Lower lobe of right lung (tissue), 2 donors: ENCODE measurements at regions not wholly inside any gene's neighbourhood (a gene's known extent, or its start where the extent isn't known, plus 50 kb on each side); places are given as distances from the start of the nearest gene placed in this dataset.
"Not testable (repeated sequence)": the region's sequence is repeated elsewhere in the genome, so short reads cannot be mapped to it uniquely, and the experiment has no call there.

Source experiments
- ATAC-seq, 2 donors: fragments of 200-7000 bp; cut with Tn5 transposase; one replicate each; pipeline ENCODE4 v1.9.1; 2020 to 2022; ENCODE audit warnings: mild to moderate bottlenecking in 2 of 2, moderate library complexity in 2 of 2
- DNase-seq: peaks from one replicate; pipeline ENCODE4 v3.0.0-alpha.2; 2020
- H3K27ac ChIP-seq: fragments of 200-600 bp; one replicate; pipeline ENCODE4 v1.8.0; 2022
- H3K27me3 ChIP-seq: fragments of 200-600 bp; one replicate; pipeline ENCODE4 v1.8.0; 2022; ENCODE audit warnings: low read depth
- H3K36me3 ChIP-seq: fragments of 200-600 bp; one replicate; pipeline ENCODE4 v1.8.0; 2022; ENCODE audit warnings: mild to moderate bottlenecking
- H3K4me1 ChIP-seq: fragments of 200-600 bp; one replicate; pipeline ENCODE4 v1.8.0; 2022
- H3K4me3 ChIP-seq: fragments of 200-600 bp; one replicate; pipeline ENCODE4 v1.8.0; 2022; ENCODE audit warnings: mild to moderate bottlenecking
- H3K9me3 ChIP-seq: fragments of 200-600 bp; one replicate; pipeline ENCODE4 v1.8.0; 2022
- CTCF ChIP-seq: fragments of 200-600 bp; IDR thresholded peaks from one replicate; pipeline ENCODE4 v1.8.0; 2022; ENCODE audit warnings: antibody characterized with exemption, mild to moderate bottlenecking
- intact Hi-C: fragments of 100-400 bp; cut with DNase I; formaldehyde crosslinking; loops from one replicate; pipeline ENCODE4 v1.11.0; 2022
- donor health status: DM: no; HTN: yes; CAD: no; lungs with severe emphysema.

GRCh38 chr11:135004495-135004894 is 592.5 kb upstream of the B3GAT1 start:
- Histone ChIP-seq H3K36me3 (no peaks in the 10 kb centered on the region), H3K9me3 (no peaks in the 10 kb centered on the region), H3K27ac (no peak overlapping the region), H3K4me1 (no peaks in the 10 kb centered on the region), H3K4me3 (no peak overlapping the region), H3K27me3 (no peaks in the 10 kb centered on the region)
- intact Hi-C loops = no loop called here
- ATAC-seq (no peak), DNase-seq (no peak)
- no peak for TF ChIP-seq CTCF

DNA sequence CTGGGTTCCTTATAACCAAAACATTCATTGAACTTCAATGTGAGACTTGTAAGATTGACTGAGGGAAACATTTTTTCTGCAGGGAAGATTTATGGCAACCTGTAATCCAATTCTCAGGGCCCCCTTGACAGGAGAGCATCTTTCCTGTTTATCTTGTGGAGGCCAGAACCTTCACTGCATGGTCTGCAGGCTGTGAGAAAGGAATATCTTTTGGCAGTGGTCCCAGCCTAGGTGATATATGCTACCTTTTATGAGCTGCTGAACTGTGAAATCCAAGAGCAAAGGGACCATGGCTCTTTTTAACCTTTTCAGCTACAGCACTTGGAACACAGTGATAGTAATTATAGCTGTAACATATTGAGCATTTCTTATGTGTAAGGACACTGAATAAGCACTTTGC is 590.2 kb upstream of the B3GAT1 start:
- no peak for DNase-seq
- H3K27me3 ChIP-seq = no peaks in the 10 kb centered on the region
- intact Hi-C loops = no loop called here
- ATAC-seq = no peak
- no peak overlapping the region for H3K27ac ChIP-seq
- no peaks in the 10 kb centered on the region for H3K36me3 ChIP-seq
- no peak for TF ChIP-seq CTCF
- H3K9me3 ChIP-seq = no peaks in the 10 kb centered on the region
- no peaks in the 10 kb centered on the region for H3K4me1 ChIP-seq
- H3K4me3 ChIP-seq = no peak overlapping the region

DNA sequence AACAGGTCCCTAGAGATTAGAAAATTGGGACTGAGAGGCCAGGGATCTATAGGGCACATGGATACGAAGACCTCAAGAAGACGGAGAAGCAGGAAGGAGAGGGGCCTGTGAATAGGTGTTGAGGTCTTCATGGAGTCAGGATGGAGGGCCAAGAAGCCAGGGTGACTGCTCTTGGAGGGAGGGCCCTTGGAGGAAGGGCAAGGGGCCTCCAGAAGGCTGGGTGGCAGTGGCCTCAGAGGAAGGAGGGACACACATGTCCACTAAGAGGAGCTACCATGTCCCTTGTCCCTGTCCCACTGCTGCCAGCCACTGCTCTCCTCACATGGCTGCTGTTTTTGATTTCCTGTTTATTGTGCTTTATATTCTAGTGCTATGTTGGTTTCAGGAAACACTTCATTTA is 589.5 kb upstream of the B3GAT1 start:
- no peak for TF ChIP-seq CTCF
- Histone ChIP-seq H3K27ac (no peak overlapping the region), H3K36me3 (no peaks in the 10 kb centered on the region), H3K4me1 (no peaks in the 10 kb centered on the region), H3K4me3 (no peak overlapping the region), H3K9me3 (no peaks in the 10 kb centered on the region), H3K27me3 (no peaks in the 10 kb centered on the region)
- no peak for ATAC-seq
- intact Hi-C loops = no loop called here
- DNase-seq = no peak

- H3K27ac ChIP-seq, H3K27me3 ChIP-seq, H3K4me1 ChIP-seq, ATAC-seq, H3K9me3 ChIP-seq, H3K4me3 ChIP-seq, DNase-seq, H3K36me3 ChIP-seq, intact Hi-C loops: not testable (repeated sequence)
These were observed 589.0 kb upstream of the B3GAT1 start for GRCh38 chr11:135001065-135001464.

GRCh38 chr11:134999590-134999989 is 587.5 kb upstream of the B3GAT1 start:
- no peaks in the 10 kb centered on the region for H3K9me3 ChIP-seq
- no peaks in the 10 kb centered on the region for H3K4me1 ChIP-seq
- DNase-seq (no peak), ATAC-seq (no peak)
- H3K36me3 ChIP-seq = no peaks in the 10 kb centered on the region
- intact Hi-C loops = no loop called here
- no peaks in the 10 kb centered on the region for H3K27me3 ChIP-seq
- no peak overlapping the region for H3K4me3 ChIP-seq
- no peak overlapping the region for H3K27ac ChIP-seq
- no peak for TF ChIP-seq CTCF

- no peak overlapping the region for H3K4me3 ChIP-seq
- TF ChIP-seq CTCF = no peak
- DNase-seq (no peak), ATAC-seq (no peak)
- no peak overlapping the region for H3K27ac ChIP-seq
- no peaks in the 10 kb centered on the region for H3K27me3 ChIP-seq
- H3K9me3 ChIP-seq = no peaks in the 10 kb centered on the region
- intact Hi-C loops = no loop called here
- no peaks in the 10 kb centered on the region for H3K4me1 ChIP-seq
- no peaks in the 10 kb centered on the region for H3K36me3 ChIP-seq
These were observed 585.7 kb upstream of the B3GAT1 start for GRCh38 chr11:134997652-134998320.
